GM12872 (cell line): ENCODE measurements at regions not wholly inside any gene's neighbourhood (a gene's known extent, or its start where the extent isn't known, plus 50 kb on each side); places are given as distances from the start of the nearest gene placed in this dataset.

Experiments
- CTCF ChIP-seq: IDR thresholded peaks from 3 replicates; pipeline ENCODE4 v1.5.1; 2011; ENCODE audit warnings: low read depth, mild to moderate bottlenecking, low read length, moderate library complexity; ENCODE audit not compliant: insufficient read depth

- TF ChIP-seq CTCF = no peak
Observed at GRCh38 chr5:171639205-171639621, 146.4 kb upstream of the SMIM23 start.

- no peak for TF ChIP-seq CTCF
Observed at GRCh38 chr5:171639966-171640365, 145.7 kb upstream of the SMIM23 start.

- TF ChIP-seq CTCF = no peak
Observed at GRCh38 chr5:171640480-171640879, 145.1 kb upstream of the SMIM23 start.

DNA sequence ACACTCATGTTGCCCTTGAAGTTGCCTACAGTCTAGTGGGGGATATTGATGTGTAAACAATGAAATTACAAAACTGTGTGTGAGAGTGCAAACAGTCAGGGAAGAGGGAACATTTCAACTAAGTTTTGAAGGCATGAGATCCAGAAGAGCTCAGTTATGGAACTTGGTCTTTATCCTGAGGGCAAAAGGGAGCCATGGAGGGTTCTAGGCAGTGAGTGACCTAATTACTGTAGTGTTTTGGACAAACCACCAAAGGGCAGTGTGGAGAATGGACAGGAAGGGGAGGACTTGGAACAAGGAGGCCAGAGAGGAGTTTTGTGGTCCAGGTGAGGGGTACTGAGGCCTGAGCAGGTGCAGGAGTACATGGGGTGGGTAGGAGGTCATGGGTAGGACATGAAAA lies 143.7 kb upstream of the SMIM23 start:
- TF ChIP-seq CTCF = no peak

DNA sequence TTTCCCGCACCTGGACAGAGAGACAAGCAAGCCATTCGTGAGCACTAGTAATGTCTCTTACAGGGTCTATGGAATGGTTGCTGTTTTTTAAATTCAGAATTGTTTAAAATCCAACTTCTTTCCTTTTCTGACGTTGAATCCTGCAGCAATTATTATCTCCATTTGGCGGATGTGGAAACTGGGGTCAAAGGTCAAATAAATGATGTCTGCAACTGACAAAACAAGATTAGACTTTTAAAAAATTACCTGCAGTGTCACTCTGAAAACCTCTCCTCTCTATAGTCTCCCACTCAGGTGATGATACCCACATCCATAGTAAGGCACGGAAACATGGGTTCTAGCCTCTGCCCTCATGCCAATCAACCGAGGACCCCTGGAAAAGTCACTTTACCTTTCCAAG lies 142.7 kb upstream of the SMIM23 start:
- TF ChIP-seq CTCF = no peak

DNA sequence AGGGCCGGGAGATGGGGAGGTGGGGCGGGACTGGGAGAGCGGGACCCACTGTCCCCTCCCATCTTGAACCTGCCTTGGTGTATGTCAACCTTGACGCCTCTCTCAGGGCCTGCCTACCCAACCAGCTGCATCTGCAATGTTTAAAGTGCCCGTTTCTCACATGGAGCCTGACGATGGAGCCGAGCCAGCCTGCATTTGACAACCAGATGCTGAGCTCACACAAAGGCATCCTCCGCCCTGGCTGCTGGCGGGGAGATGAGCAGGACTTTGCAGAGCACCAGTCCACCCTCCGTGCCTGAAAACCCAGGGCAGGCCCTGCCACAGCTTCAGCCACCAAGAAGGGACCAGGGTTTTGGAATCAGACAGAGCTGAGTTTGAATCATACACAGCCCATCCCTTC lies 141.1 kb upstream of the SMIM23 start:
- no peak for TF ChIP-seq CTCF

GRCh38 chr5:171646102-171647042 lies 139.2 kb upstream of the SMIM23 start:
- TF ChIP-seq CTCF = no peak
